Mammary epithelial cell (primary cell): ENCODE measurements at regions not wholly inside any gene's neighbourhood (a gene's known extent, or its start where the extent isn't known, plus 50 kb on each side); places are given as distances from the start of the nearest gene placed in this dataset.

ENCODE experiments used
- EZH2 ChIP-seq: IDR thresholded peaks from 2 replicates; pipeline ENCODE4 v1.6.1; 2012; ENCODE audit warnings: low read length, inconsistent platforms, borderline replicate concordance
- TF ChIP-seq, protein P1 (sequence below), 2 donors: IDR thresholded peaks in 1 of 2; conservative IDR thresholded peaks in 1 of 2; 2 replicates each; pipeline ENCODE4 v1.5.1; 2011 to 2012; ENCODE audit warnings: inconsistent platforms in 2 of 2, low read length in 2 of 2, mild to moderate bottlenecking in 2 of 2, control low read depth in 1 of 2, low read depth in 1 of 2; ENCODE audit not compliant: insufficient read depth in 1 of 2; ENCODE audit errors: extremely low read depth in 1 of 2

DNA sequence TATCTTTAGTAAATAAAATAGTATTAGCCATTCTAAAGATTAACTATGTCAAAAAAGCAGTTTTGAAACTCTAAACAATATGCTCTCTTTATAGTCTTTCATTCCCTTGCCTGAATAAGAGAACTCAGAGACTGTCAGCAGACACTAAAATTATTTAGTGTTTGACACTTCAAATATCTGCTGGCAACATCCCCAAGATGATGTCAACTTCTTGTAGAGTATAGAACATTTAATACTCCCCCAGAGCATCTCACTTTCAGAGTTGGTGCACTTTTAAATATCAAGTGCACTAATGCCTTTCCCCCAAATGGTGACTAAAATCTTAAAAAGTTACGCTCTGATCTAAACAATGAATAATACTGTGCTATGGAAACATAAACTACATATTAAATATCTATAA is 374.9 kb downstream of the SLC6A15 start:
- TF ChIP-seq EZH2 = no peak
- TF ChIP-seq, protein P1, sequence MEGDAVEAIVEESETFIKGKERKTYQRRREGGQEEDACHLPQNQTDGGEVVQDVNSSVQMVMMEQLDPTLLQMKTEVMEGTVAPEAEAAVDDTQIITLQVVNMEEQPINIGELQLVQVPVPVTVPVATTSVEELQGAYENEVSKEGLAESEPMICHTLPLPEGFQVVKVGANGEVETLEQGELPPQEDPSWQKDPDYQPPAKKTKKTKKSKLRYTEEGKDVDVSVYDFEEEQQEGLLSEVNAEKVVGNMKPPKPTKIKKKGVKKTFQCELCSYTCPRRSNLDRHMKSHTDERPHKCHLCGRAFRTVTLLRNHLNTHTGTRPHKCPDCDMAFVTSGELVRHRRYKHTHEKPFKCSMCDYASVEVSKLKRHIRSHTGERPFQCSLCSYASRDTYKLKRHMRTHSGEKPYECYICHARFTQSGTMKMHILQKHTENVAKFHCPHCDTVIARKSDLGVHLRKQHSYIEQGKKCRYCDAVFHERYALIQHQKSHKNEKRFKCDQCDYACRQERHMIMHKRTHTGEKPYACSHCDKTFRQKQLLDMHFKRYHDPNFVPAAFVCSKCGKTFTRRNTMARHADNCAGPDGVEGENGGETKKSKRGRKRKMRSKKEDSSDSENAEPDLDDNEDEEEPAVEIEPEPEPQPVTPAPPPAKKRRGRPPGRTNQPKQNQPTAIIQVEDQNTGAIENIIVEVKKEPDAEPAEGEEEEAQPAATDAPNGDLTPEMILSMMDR (conservative IDR thresholded peaks at IDR 0.05 in 1 of 2, IDR thresholded peaks at IDR 0.05 in 1 of 2; ENCODE audit: extremely low read depth in 1 of 2, insufficient read depth in 1 of 2, low read depth in 1 of 2, low read length in 2 of 2) = no peak
